Karpas-422 (cell line): ENCODE measurements at regions not wholly inside any gene's neighbourhood (a gene's known extent, or its start where the extent isn't known, plus 50 kb on each side); places are given as distances from the start of the nearest gene placed in this dataset. TPM values are rescaled to one million over a fixed set of nuclear protein-coding genes. Genes with fewer than 3 reads are reported as not detected.
"Not testable (repeated sequence)": the region's sequence is repeated elsewhere in the genome, so short reads cannot be mapped to it uniquely, and the experiment has no call there.

Experiments
- DNase-seq: peaks from one replicate; pipeline ENCODE4 v3.0.0-alpha.2; 2015
- H2AFZ ChIP-seq: fragments of 200-600 bp; sonication (generic); 2 replicates; pipeline ENCODE4 v1.6.1; 2014; ENCODE audit warnings: antibody characterized with exemption, low read length, mixed read lengths
- H3K27ac ChIP-seq: fragments of 200-600 bp; sonication (generic); 2 replicates; pipeline ENCODE4 v1.5.1; 2014; ENCODE audit warnings: mild to moderate bottlenecking, low read length, moderate library complexity
- H3K27me3 ChIP-seq: fragments of 200-600 bp; sonication (generic); 2 replicates; pipeline ENCODE4 v1.6.1; 2014; ENCODE audit warnings: low read length, mixed read lengths
- H3K36me3 ChIP-seq: fragments of 200-600 bp; sonication (generic); 2 replicates; pipeline ENCODE4 v1.6.1; 2014; ENCODE audit warnings: low read length, mixed read lengths; ENCODE audit not compliant: insufficient read depth
- H3K4me1 ChIP-seq: fragments of 200-600 bp; sonication (generic); 2 replicates; pipeline ENCODE4 v1.6.1; 2014; ENCODE audit warnings: mild to moderate bottlenecking, low read length, mixed read lengths
- H3K4me2 ChIP-seq: fragments of 200-600 bp; sonication (generic); 2 replicates; pipeline ENCODE4 v1.6.1; 2014; ENCODE audit warnings: low read length, low read depth, mild to moderate bottlenecking; ENCODE audit not compliant: poor library complexity, severe bottlenecking
- H3K4me3 ChIP-seq: fragments of 200-600 bp; sonication (generic); 2 replicates; pipeline ENCODE4 v1.5.1; 2014; ENCODE audit warnings: mild to moderate bottlenecking, antibody characterized with exemption, low read length, mixed read lengths
- H3K79me2 ChIP-seq: fragments of 200-600 bp; sonication (generic); 2 replicates; pipeline ENCODE4 v1.6.1; 2014; ENCODE audit warnings: mild to moderate bottlenecking, low read length, mixed read lengths
- H3K9ac ChIP-seq: fragments of 200-600 bp; sonication (generic); 2 replicates; pipeline ENCODE4 v1.6.0; 2014; ENCODE audit warnings: low read length
- H3K9me2 ChIP-seq: fragments of 200-600 bp; sonication (generic), shearing (Covaris generic); replicated peaks from 2 replicates; pipeline ENCODE4 v1.6.0; 2014; ENCODE audit warnings: mild to moderate bottlenecking, low read length, moderate library complexity; ENCODE audit not compliant: insufficient read depth
- H3K9me3 ChIP-seq: fragments of 300-700, 200-600 bp; sonication (generic); 2 replicates; pipeline ENCODE4 v1.6.1; 2014; ENCODE audit warnings: low read length, mixed read lengths
- H4K20me1 ChIP-seq: fragments of 200-600 bp; sonication (generic); 2 replicates; pipeline ENCODE4 v1.6.1; 2014; ENCODE audit warnings: mild to moderate bottlenecking, antibody characterized with exemption, low read length, low read depth; ENCODE audit not compliant: insufficient read depth
- small RNA-seq: library from RNA; depleted of rRNA; stranded (forward); fragments of <200 nt; gene quantifications from one replicate; pipeline ENCODE3, GENCODE V24; 2014

DNA sequence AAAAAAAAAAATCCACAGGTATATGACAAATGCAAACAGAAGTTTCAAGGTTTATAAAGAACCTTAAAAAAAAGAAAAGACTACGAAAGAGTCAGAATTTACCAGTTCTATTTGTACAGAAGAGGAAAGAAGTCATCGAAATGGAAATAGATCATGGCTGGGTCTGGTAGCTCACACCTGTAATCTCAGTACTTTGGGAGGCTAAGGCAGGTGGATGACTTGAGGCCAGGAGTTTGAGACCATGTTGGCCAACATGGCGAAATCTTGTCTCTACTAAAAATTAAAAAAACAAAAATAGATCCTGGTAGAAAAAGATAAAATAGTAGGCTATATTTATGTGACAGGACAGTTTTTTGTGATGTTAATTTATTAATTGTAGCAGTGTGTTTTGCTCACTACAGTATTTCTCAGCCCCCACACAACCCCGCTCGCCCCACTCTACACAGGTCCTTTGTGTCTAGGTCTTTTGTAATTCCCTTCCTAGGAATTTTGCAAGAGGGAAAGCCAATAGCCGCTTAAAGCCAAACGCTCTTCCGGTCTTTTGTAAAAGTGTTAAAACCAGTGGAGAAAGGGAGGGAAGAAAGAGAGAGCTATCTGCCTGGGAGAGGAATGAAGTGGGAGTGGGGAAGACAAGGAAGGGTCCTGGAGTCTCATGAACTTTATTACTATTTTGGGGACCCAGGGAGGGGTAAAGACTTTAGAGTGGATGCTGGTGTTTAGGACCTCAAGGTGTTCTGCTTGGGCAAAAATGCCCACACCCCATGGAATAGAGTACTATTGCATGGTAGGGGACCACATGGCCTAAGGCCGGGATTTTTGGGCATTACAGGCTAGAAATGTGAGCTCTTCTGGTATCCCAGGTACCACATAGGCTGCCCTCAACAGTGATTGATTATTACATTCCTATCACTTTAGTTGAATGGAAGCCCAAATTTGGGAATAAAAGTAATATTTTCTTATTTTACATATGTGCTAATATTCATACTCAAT is 59.4 kb upstream of the XPO1 start:
- DNase-seq, result no peak
- Histone ChIP-seq H3K9me2 (no peaks in the 10 kb centered on the region), H3K36me3 (no peaks in the 10 kb centered on the region), H3K4me3 (no peak overlapping the region), H3K9ac (no peak overlapping the region), H3K27ac (no peak overlapping the region), H3K4me2 (no peak overlapping the region), H3K4me1 (no peaks in the 10 kb centered on the region), H3K9me3 (no peaks in the 10 kb centered on the region), H3K79me2 (no peaks in the 10 kb centered on the region), H4K20me1 (no peaks in the 10 kb centered on the region), H2AFZ (no peak overlapping the region), H3K27me3 (no peaks in the 10 kb centered on the region)

DNA sequence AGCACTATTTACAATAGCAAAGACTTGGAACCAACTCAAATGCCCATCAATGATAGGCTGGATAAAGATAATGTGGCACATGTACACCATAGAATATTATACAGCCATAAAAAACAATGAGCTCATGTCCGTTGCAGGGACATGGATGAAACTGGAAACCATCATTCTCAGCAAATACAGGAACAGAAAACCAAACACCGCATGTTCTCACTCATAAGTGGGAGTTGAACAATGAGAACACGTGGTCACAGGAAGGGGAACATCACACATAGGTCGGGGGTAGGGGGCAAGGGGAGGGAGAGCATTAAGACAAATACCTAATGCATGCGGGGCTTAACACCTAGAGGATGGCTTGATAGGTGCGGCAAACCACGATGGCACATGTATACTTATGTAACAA is 56.0 kb upstream of the XPO1 start:
- H4K20me1 ChIP-seq, H3K9ac ChIP-seq, H3K9me2 ChIP-seq, H3K27me3 ChIP-seq, H3K27ac ChIP-seq, DNase-seq, H2AFZ ChIP-seq, H3K4me3 ChIP-seq, H3K9me3 ChIP-seq, H3K4me2 ChIP-seq, H3K4me1 ChIP-seq, H3K79me2 ChIP-seq, H3K36me3 ChIP-seq: not testable (repeated sequence)

DNA sequence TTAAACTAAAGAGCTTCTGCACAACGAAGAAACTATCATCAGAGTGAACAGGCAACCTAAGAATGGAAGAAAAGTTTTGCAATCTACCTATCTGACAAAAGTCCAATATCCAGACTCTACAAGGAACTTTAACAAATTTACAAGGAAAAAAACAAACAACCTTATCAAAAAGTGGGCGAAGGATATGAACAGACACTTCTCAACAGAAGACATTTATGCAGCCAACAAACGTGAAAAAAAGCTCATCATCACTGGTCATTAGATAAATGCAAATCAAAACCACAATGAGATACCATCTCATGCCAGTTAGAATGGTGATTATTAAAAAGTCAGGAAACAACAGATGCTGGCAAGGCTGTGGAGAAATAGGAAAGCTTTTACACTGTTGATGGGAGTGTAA is 55.5 kb upstream of the XPO1 start:
- not testable (repeated sequence) for H3K4me2 ChIP-seq, H3K27me3 ChIP-seq, H4K20me1 ChIP-seq, H3K4me3 ChIP-seq, H3K79me2 ChIP-seq, H3K4me1 ChIP-seq, H3K27ac ChIP-seq, H3K36me3 ChIP-seq, H3K9me3 ChIP-seq, H3K9ac ChIP-seq, H3K9me2 ChIP-seq, H2AFZ ChIP-seq, DNase-seq

DNA sequence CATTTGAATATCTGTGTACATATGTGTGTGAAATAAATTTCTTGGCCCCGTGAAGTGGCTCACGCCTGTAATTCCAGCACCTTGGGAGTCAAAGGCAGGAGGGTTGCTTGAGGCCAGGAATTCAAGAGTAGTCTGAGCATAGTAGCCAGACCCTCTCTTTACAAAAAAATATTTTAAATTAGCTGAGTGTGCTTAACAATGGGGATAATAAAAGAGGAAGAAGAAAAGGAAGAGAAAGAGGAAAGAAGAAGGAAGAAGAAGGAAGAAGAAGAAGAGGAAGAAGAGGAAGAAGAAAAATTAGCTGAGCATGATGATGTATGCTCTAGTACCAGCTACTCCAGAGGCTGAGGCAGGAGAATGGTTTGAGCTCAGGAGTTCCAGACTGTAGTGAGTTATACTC is 52.1 kb upstream of the XPO1 start:
- Histone ChIP-seq H3K27me3 (no peaks in the 10 kb centered on the region), H3K36me3 (no peaks in the 10 kb centered on the region), H4K20me1 (no peaks in the 10 kb centered on the region), H3K9ac (no peak overlapping the region), H3K4me2 (no peak overlapping the region), H3K27ac (no peak overlapping the region), H3K9me2 (no peaks in the 10 kb centered on the region), H3K4me1 (no peaks in the 10 kb centered on the region), H3K9me3 (no peaks in the 10 kb centered on the region), H3K79me2 (no peaks in the 10 kb centered on the region), H2AFZ (no peak overlapping the region), H3K4me3 (no peak overlapping the region)
- DNase-seq, result no peak

DNA sequence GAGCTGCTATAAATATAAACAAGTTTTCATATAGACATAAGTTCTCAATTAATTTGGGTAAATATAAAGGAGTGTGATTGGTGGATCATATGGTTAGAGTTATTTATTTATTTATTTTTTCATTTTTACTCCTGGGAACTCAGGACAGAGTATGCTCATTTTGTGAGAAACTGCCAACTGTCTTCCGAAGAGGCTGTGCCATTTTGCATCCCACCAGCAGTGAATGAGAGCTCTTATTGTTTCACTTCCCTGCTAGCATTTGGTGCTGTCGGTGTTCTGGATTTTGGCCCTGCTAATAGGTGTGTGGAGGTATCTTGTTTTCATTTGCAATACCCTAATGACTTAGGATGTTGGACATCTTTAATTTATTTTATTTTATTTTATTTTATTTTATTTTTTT is 50.4 kb upstream of the XPO1 start:
- Histone ChIP-seq H3K9me3 (no peaks in the 10 kb centered on the region), H4K20me1 (no peaks in the 10 kb centered on the region), H3K79me2 (no peaks in the 10 kb centered on the region), H3K27ac (no peak overlapping the region), H3K27me3 (no peaks in the 10 kb centered on the region), H3K36me3 (no peaks in the 10 kb centered on the region), H3K9ac (no peak overlapping the region), H3K9me2 (no peaks in the 10 kb centered on the region), H3K4me2 (no peak overlapping the region), H3K4me3 (no peak overlapping the region), H3K4me1 (no peaks in the 10 kb centered on the region), H2AFZ (no peak overlapping the region)
- no peak for DNase-seq

Small RNA genes in the stretch of these regions (small RNA-seq; reads per million reads assigned to genes)
- gene RNU6-1145P (not detected), gene RPS29P10 (not detected)
